NCI-H524 (cell line): ENCODE measurements at regions not wholly inside any gene's neighbourhood (a gene's known extent, or its start where the extent isn't known, plus 50 kb on each side); places are given as distances from the start of the nearest gene placed in this dataset.
"Not testable (repeated sequence)": the region's sequence is repeated elsewhere in the genome, so short reads cannot be mapped to it uniquely, and the experiment has no call there.

Experiments
- DNase-seq, 2 experiments: peaks; one replicate each; lab custom pipeline; 2025; lab: John Stamatoyannopoulos, UW

DNA sequence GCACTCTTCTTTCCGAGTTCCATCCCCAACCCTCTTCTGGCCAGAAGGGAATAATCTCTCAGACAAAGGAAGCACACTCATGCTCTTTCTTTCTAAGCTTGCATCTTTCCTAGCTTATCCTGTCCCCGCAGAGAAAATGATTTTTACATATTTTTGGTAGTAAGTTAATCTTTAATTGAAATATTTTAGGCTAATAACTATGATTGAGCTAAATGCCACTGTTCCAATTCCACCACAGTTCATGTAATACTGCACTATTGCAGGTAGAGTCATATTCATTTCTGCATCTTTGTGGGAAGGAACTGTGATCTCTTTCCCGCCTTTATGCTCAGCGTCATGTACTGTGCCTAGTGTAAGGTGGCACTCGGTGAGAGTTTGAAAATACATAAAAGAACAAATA, 158.9 kb upstream of the FOXG1 start:
- DNase-seq: no peak

DNA sequence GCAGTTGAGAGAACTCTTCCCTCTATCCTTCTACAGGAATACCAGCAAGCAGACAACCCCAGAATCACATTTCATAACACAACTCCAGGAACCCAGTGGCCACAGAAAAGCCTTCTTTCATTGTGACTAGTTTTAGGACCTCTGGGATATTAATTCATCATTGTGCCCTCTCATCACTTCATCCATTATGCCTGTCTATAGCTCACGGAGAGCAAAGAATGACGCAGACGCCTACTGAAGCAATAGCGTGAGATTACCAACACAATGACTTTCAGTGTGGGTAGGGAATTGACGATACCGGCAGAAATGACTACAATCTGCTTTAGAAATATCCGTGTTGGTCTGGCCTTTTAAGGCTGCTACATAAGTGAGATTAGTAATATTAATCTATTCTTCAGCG, 158.1 kb upstream of the FOXG1 start:
- DNase-seq: no peak

DNA sequence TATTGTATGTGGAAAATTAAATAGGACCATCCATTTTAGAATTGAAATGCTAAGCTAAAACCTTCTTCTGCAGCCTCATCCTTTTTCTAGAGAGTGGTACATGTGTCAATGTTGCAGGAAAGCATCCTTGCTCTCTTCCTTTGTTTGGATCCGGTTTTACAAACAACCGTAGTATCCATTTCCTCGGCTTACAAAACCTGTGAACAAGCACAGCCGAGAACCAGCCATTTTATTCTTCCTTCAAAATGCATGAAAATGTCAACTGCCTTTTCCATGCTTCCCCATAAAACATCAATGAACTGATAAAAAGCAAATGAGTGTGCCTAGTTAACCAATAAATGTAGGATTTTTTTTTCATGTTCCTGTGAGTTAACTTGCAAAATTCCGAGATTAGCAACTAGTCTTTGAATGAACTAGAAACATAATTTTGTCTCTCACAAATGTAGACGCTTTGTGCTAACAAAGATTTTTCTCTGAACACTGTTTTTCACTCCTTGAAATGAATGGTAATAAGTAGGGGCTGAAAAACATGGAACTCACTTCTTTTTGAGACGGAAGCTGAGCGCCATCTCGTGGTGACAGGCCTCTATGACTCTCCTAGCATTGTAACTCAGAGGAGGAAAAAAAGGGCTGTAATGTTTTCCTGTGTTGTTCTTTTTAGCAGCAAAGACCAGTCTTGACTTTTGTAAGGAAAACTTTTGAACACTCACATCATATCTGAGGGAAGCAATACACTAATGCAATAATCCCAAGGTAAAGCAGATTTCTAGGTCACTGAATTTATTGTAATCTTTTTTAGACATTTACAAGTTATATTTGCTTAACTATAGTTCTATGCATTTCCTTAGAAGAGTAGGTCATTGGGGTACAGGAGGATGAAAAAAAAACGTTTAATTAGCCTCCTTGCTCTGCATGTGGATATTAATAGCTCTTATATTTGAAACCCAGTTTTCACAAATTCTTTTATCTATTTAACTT, 157.4 kb upstream of the FOXG1 start:
- peak; percentile 55 to 81 for DNase-seq

DNA sequence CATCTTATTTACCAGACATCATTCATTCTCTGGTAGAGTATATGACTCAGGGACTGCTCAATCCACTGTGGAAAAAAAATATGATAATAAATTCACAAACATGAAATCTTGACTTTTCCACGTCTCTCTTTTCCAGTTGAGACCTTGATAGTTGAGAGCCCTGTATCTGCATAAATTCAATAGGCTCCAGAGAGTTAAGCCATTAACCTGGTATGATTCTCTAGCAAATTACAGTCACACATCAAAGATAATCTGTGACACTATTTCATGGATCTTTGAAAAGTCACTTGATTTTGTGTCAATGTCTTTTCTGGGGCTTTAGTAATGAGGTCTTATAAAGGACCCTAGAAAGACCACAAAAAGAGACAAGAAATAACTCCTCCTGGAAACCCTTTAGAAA, 154.2 kb upstream of the FOXG1 start:
- no peak for DNase-seq

DNA sequence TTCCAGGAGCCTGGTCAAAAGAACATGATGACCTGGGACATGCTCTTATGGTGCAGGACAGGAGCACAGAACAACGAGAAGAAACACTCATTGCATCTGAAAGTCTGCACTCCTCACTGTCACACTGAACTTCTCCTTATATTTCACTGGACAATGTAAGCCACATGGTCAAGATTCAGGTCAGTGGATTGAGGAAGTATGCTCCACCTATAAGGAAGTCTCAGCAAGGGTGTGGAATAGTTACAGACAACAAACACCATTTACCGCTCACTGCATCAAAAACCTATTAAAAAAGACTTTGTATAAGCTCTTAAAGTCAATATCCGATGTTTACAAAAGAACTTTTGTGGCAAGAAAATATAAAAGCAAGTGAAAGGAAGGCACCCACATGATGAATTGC, 153.1 kb upstream of the FOXG1 start:
- DNase-seq: no peak

DNA sequence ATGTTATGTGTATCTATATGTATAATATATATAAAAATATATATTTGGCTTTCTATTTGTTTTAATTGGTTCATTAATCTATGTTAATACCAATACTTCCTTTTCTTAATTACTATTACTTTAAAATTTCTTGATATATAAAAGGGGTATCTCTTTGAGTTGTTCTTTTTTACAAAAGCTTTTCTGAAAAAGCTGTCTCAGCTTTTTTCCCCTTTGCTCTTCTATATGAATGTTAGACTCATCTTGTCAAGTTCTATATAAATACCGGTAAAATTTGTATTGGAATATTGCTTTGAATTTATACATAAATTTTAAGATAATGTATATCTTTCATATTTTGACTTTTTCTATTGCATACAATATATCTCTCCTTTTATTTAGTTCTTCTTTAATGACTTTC, 139.8 kb upstream of the FOXG1 start:
- no peak for DNase-seq

DNA sequence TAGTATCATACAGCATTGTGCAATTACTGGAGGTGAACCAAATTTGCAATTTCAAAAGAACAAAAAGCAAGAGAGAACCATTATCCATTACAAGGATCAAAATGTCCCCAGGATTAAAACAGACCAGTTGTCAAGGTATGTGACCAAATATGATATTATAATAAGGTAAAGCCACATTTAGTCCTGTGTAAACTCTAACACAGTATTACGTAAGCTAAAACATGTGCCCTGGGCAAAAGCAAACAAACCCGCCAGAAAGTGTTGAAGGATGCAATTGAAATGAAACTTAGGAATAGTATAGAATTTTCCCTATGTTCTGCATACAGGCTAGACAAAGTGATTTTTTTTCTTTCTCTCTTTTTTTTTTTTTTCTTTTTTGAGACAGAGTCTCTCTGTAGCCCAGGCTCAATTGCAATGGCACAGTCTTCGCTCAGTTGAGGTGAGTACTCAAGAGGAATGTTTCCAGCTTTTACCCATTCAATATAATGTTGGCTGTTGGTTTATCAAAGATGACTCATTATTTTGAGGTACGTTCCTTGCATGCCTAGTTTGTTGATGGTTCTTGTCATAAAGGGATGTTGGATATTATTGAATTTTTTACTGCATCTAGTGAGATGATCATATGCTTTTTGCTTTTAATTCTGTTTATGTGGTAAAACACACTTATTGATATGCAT, 137.1 kb upstream of the FOXG1 start:
- no peak for DNase-seq

DNA sequence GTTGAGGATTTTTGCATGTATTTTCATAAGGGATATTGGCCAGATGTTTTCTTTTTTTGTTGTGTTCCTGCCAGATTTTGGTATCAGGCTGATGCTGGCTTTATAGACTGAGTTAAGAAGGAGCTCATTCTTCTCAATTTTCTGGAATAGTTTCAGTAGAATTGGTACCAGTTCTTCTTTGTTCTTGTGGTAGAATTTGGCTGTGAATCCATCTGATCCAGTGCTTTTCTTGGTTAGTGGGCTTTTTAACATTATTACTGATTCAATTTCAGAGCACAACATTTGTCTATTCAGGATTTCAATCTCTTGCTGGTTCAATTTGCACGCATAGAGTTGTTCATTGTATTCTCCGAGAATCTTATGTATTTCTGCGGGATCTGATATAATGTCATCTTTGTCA, 136.5 kb upstream of the FOXG1 start:
- no peak for DNase-seq

DNA sequence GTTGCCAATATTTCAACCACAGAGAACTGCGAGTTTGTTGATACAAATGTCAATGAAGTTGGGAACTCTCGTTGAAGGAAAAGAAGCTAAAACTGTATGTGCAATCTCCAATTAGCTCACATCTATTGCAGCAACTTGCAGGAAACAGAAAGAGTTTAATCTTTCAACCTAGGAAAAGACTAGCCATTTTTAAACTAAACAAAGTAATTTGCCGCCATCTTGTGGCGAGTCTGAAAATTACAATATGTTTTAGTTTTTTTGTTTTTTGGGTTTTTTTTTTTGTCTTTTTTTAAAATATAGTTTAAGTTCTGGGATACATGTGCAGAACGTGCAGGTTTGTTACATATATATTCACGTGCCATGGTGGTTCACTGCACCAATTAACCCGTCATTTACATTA, 131.2 kb upstream of the FOXG1 start:
- peak; percentile 22 to 59 for DNase-seq

DNA sequence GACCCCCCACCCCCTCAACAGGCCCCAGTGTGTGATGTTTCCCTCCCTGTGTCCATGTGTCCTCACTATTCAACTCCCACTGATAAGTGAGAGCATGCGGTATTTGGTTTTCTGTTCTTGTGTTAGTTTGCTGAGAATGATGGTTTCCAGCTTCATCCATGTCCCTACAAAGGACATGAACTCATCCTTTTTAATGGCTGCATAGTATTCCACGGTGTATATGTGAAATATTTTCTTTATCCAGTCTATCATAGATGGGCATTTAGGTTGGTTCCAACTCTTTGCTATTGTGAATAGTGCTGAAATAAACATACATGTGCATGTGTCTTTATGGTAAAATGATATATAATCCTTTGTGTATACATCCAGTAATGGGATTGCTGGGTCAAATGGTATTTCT, 130.8 kb upstream of the FOXG1 start:
- not testable (repeated sequence) for DNase-seq

DNA sequence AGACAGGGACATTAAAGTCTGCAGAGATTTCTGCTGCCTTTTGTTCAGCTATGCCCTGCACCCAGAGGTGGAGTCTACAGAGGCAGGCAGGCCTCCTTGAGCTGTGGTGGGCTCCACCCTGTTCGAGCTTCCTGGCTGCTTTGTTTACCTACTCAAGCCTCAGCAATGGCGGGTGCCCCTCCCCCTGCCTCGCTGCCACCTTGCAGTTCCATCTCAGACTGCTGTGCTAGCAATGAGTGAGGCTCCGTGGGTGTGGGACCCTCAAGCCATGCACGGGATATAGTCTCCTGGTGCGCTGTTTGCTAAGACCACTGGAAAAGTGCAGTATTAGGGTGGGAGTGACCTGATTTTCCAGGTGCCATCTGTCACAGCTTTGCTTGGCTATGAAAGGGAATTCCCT, 125.4 kb upstream of the FOXG1 start:
- DNase-seq: not testable (repeated sequence)

DNA sequence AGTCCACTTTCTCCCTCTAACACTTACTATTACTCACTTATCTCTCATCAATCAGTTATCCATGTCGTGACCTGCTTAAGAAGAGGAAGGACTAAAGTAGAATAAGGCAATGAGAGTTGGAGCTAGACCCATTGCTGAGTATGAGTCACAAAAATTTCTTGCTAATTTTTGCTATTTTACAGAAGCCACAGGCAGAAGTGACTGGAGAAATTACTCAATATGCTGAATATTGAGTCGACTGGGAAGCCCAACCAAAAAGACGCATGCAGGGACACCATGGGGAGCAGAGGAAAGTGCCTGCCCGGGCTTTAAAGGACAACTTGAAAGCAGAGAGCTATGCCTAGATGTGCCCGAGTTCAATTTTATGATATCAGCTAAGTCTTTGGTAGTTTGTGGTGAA, 115.4 kb upstream of the FOXG1 start:
- DNase-seq: no peak

DNA sequence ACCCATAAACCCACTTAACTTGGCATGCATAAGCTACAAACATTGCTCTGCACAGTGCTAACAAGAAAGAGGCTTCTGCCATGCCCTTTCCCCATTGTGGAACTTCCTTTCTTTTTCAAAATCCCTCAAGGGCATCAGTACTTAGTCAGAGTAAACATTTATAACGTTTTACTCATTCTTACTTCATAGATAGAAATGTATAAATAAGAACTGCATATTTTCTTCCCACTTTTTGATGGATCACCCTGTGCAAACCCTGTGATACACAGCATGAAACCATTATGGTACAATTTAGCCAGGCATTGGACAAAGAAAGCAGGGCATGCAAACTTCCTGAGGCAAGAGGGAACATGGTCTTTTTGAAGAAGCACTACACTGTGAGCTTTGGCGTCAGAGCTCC, 113.8 kb upstream of the FOXG1 start:
- no peak for DNase-seq

DNA sequence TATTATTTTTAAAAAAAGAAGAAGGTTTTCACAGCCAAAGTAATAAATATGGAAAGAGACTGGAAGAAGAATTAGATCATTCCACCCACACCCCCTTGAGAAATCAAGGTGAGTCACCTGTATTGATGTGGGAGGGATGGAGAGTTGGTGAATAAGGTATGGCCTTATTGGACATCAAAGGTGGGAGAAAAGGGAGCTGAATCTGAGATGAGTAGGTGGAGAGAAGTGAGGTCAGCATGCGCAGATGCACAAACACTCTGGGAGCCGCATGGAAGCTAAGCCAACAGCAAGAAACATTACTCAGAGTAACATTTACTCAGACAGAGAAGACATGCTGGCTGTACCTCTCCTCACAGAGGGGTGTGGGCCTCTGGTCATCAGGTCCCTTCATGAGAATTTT, 113.1 kb upstream of the FOXG1 start:
- DNase-seq: no peak

DNA sequence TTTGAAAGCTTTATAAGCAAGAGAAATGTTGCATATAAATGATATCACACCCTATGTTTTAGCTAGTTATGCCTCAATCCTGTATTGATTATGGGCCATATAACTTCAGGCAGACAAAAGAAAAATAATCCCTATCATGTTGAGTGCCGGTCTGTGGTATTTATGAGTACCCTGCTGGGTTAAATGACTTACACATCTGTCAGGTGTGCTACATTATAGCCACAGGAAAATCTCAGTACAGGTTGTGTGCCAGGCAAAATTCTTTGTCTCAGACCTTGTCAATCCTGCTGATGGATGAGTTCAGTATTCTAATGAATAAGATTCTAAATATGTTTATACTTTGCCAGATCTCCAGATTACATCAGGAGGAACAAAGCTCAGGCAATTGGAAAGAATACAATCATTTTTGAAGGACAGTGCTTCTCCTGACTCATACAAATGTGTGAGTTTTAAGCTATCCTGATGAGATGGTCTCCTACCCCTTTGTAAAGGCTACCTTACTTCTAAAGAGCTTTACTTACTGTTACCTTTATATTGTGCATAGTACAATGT, 109.8 kb upstream of the FOXG1 start:
- DNase-seq: peak; percentile 30 to 74

DNA sequence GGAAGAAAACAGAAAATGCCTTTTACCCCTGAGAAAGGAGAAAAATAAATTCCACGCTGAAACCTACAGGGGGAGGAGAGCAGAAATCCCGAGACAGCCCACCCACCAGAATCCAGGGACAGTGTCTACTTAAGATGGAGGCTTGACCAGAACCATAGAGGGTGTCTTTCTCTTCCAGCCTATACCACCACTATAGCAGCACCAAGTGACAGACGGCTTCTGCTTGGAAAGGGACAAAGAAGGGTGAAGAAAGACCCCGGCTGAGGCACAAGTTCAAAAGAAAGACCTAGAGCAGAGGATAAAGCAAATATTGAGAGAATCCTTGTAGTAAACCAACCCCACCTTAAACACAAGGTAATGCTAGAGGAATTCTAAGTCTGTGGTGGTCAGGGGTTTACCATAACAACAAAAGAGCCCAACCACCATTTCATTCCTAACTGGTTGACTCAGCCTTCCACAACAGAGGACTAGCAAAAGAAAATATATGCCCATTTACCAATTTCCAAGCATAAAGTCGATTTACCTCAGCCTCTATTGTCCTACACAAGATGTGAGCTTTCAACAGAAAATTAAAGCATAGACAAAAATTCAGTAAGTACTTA, 105.3 kb upstream of the FOXG1 start:
- DNase-seq: no peak

DNA sequence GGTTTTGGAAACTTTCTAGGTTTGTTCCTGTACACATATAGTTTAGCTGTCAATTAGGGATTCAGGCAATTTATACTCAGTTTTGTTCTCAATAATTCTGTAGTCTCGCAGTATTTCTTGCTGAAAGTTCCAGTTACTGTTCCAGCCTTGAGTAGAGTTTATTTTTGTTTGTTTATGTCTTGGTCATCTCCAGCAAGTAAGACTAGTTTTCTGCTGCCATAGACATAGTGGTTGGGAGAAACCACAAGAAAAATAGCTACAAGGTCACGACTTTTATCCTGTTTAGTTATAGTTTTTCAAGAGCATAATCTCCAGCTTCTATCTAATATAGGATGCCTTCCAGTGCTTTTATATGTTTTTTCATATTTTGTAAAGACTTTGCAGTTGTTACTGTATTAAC, 99.6 kb upstream of the FOXG1 start:
- DNase-seq: no peak

DNA sequence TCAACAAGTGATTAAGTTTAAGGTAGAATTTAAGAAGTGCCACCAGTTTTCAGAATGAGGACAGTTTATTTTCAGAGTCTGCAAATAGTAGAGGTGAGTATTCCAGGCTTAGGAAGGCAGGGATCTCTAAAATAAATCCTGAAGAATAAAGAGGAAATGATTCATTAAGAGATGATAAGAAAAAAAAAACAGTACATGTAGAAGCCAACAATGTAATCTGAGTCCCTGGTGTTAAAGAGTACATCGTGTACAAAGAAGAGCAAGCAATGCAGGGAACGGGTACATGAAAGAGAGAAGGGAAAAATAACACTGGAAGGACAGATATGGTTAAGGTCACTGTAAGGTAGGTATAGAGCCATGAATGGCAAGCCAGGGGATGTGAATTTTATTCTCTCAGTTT, 95.2 kb upstream of the FOXG1 start:
- no peak for DNase-seq

DNA sequence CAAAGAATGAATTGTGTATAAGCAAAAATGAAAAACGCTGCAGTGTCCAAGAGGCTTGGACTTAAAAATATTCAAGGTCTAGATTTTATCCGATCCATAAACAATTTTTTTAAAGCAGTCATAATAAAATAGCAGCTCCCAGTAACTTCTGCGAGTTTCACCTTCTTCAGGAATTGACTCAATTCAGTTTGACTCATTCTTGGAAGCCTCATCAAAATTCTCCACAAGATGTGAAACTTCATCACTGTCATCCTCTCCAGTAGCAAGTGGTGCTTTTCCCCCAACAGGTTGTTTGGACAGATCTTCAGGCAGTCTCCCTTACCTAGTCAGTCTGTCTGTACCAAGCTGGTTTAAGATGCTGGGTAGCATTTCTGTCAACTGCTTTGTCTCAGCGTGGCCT, 93.5 kb upstream of the FOXG1 start:
- no peak for DNase-seq

DNA sequence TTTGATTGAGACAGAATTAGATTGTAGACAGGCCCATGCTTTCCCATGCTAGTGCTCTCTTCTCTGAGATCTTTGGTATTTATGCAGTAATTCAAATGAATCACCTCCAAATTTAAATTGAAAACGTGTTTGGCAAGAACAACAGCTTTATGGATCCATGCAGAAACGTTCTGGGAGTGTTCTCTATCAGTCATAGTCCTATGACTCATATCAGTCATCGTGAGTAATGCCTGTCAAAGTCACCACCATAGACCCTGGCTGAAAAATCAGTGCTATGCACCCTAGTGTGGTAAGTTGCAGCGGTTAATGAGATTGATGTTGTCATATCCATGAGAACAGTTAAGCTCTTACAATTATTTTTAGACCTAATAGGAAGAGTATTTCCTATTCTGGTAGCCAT, 90.1 kb upstream of the FOXG1 start:
- no peak for DNase-seq

DNA sequence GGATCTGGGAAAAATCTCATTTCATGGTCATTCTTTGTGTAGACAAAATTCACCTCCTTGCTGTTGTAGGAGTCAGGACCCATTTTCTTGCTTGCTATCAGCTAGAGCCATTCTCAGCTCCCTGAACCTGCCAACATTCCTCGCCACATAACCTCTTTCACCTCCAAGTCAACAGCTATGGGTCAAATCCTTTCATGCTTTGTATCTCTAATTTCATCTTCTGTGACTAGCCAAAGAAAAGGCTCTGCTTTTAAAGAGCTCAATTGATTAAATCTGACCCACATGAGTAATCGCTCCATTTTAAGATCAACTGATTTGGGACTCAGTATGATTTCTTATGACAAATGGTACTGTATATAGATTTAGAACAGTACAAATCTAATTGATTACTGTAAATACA, 89.2 kb upstream of the FOXG1 start:
- no peak for DNase-seq

DNA sequence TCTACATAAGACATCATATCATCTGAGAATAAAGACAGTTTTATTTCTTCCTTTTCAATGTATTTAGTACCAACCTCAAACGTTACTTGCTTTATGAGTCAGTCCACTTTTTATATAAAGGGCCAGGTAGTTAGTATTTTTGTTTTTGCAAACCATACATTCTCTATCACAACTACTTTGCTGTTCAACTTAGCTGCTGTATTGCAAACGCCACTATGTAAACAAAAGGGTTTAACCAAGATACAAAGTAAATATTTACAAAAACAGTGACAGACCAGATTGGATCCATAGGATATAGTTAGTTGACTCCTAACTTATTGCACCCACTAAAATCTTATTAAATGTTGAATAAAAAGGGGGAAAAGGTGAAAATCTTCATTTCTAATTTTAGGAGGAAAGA, 87.7 kb upstream of the FOXG1 start:
- no peak for DNase-seq

DNA sequence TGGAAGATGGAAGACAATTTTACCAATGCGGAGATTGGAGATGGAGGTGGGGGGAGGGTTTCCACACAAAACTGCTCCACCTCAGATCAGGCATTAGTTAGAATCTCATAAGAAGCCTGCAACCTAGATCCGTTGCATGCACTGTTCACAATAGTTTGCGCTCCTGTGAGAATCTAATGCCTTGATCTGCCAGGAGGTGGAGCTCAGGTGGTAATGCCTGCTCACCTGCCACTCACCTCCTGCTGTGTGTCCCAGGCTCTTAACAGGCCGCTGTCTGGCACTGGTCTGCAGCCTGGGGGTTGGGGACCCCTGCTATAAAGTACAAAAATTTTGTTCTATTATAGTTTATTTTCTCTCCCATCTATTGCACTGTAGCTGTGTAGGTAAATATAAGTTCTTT, 84.9 kb upstream of the FOXG1 start:
- no peak for DNase-seq
